Suprapubic skin (tissue), 4 donors: ENCODE measurements at regions not wholly inside any gene's neighbourhood (a gene's known extent, or its start where the extent isn't known, plus 50 kb on each side); places are given as distances from the start of the nearest gene placed in this dataset.

Experiments used
- CTCF ChIP-seq, 2 donors: fragments of 200-600 bp in 1 of 2; fragments of 450-650 bp in 1 of 2; sonication (generic) in 1 of 2; IDR thresholded peaks; one replicate each; pipeline ENCODE4 v1.5.1; 2016 to 2019; ENCODE audit warnings: antibody characterized with exemption in 2 of 2, mild to moderate bottlenecking in 1 of 2, moderate library complexity in 1 of 2
- EP300 ChIP-seq: sonication (generic); formaldehyde crosslinking; IDR thresholded peaks from one replicate; pipeline ENCODE4 v1.6.1; 2017; ENCODE audit warnings: antibody characterized with exemption
- POLR2A ChIP-seq, 2 donors: fragments of 450-650 bp; IDR thresholded peaks; one replicate each; pipeline ENCODE4 v1.6.1; 2017; ENCODE audit warnings: antibody characterized with exemption in 2 of 2, mild to moderate bottlenecking in 2 of 2, moderate library complexity in 2 of 2
- POLR2AphosphoS5 ChIP-seq, 3 donors: sonication (generic); formaldehyde crosslinking; IDR thresholded peaks; one replicate each; pipeline ENCODE4 v1.6.1; 2017; ENCODE audit warnings: antibody characterized with exemption in 3 of 3

GRCh38 chr9:117903453-117903852 is 199.2 kb downstream of the TLR4 start:
- TF ChIP-seq CTCF (IDR thresholded peaks at IDR 0.05) = no peak
- TF ChIP-seq POLR2A (IDR thresholded peaks at IDR 0.05) = no peak
- no peak for TF ChIP-seq POLR2AphosphoS5 (IDR thresholded peaks at IDR 0.05)
- TF ChIP-seq EP300 = no peak
